ENCODE measurements at regions not wholly inside any gene's neighbourhood (a gene's known extent, or its start where the extent isn't known, plus 50 kb on each side); places are given as distances from the start of the nearest gene placed in this dataset.

DNA sequence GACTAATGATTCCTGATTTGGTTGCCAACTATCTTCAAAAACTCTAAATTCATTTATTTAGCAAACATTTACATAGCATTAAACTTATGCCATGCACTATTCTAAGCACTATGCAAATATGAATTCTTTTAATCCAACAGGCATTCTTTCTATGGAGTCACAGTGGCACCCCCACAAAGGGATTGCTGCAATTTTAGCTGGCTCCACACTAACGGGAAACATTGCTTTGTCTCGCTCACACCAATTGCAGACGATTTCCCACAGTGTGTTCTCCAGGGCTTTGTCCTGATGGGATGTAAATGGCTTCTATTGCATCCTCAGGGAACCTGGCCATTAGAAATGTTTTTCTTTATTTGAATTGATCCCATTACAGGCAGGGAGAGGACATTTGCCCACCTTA lies 259.1 kb downstream of the BARHL2 start:
- TF ChIP-seq NFYB (CRISPR knock-in tag; conservative IDR thresholded peaks at IDR 0.05; ENCODE audit: low read depth): no peak
- TF ChIP-seq, protein P1, sequence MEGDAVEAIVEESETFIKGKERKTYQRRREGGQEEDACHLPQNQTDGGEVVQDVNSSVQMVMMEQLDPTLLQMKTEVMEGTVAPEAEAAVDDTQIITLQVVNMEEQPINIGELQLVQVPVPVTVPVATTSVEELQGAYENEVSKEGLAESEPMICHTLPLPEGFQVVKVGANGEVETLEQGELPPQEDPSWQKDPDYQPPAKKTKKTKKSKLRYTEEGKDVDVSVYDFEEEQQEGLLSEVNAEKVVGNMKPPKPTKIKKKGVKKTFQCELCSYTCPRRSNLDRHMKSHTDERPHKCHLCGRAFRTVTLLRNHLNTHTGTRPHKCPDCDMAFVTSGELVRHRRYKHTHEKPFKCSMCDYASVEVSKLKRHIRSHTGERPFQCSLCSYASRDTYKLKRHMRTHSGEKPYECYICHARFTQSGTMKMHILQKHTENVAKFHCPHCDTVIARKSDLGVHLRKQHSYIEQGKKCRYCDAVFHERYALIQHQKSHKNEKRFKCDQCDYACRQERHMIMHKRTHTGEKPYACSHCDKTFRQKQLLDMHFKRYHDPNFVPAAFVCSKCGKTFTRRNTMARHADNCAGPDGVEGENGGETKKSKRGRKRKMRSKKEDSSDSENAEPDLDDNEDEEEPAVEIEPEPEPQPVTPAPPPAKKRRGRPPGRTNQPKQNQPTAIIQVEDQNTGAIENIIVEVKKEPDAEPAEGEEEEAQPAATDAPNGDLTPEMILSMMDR (IDR thresholded peaks at IDR 0.05): no peak
- TF ChIP-seq, protein P2, sequence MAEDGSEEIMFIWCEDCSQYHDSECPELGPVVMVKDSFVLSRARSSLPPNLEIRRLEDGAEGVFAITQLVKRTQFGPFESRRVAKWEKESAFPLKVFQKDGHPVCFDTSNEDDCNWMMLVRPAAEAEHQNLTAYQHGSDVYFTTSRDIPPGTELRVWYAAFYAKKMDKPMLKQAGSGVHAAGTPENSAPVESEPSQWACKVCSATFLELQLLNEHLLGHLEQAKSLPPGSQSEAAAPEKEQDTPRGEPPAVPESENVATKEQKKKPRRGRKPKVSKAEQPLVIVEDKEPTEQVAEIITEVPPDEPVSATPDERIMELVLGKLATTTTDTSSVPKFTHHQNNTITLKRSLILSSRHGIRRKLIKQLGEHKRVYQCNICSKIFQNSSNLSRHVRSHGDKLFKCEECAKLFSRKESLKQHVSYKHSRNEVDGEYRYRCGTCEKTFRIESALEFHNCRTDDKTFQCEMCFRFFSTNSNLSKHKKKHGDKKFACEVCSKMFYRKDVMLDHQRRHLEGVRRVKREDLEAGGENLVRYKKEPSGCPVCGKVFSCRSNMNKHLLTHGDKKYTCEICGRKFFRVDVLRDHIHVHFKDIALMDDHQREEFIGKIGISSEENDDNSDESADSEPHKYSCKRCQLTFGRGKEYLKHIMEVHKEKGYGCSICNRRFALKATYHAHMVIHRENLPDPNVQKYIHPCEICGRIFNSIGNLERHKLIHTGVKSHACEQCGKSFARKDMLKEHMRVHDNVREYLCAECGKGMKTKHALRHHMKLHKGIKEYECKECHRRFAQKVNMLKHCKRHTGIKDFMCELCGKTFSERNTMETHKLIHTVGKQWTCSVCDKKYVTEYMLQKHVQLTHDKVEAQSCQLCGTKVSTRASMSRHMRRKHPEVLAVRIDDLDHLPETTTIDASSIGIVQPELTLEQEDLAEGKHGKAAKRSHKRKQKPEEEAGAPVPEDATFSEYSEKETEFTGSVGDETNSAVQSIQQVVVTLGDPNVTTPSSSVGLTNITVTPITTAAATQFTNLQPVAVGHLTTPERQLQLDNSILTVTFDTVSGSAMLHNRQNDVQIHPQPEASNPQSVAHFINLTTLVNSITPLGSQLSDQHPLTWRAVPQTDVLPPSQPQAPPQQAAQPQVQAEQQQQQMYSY (CRISPR knock-in tag; IDR thresholded peaks at IDR 0.05): no peak
- TF ChIP-seq, protein P3, sequence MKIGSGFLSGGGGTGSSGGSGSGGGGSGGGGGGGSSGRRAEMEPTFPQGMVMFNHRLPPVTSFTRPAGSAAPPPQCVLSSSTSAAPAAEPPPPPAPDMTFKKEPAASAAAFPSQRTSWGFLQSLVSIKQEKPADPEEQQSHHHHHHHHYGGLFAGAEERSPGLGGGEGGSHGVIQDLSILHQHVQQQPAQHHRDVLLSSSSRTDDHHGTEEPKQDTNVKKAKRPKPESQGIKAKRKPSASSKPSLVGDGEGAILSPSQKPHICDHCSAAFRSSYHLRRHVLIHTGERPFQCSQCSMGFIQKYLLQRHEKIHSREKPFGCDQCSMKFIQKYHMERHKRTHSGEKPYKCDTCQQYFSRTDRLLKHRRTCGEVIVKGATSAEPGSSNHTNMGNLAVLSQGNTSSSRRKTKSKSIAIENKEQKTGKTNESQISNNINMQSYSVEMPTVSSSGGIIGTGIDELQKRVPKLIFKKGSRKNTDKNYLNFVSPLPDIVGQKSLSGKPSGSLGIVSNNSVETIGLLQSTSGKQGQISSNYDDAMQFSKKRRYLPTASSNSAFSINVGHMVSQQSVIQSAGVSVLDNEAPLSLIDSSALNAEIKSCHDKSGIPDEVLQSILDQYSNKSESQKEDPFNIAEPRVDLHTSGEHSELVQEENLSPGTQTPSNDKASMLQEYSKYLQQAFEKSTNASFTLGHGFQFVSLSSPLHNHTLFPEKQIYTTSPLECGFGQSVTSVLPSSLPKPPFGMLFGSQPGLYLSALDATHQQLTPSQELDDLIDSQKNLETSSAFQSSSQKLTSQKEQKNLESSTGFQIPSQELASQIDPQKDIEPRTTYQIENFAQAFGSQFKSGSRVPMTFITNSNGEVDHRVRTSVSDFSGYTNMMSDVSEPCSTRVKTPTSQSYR (CRISPR knock-in tag; IDR thresholded peaks at IDR 0.05): no peak
- TF ChIP-seq, protein P4, sequence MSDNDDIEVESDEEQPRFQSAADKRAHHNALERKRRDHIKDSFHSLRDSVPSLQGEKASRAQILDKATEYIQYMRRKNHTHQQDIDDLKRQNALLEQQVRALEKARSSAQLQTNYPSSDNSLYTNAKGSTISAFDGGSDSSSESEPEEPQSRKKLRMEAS (CRISPR knock-in tag; IDR thresholded peaks at IDR 0.05): no peak
- TF ChIP-seq, protein P5, sequence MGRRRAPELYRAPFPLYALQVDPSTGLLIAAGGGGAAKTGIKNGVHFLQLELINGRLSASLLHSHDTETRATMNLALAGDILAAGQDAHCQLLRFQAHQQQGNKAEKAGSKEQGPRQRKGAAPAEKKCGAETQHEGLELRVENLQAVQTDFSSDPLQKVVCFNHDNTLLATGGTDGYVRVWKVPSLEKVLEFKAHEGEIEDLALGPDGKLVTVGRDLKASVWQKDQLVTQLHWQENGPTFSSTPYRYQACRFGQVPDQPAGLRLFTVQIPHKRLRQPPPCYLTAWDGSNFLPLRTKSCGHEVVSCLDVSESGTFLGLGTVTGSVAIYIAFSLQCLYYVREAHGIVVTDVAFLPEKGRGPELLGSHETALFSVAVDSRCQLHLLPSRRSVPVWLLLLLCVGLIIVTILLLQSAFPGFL (CRISPR knock-in tag; IDR thresholded peaks at IDR 0.05; ENCODE audit: borderline replicate concordance): no peak
- TF ChIP-seq, protein P6, sequence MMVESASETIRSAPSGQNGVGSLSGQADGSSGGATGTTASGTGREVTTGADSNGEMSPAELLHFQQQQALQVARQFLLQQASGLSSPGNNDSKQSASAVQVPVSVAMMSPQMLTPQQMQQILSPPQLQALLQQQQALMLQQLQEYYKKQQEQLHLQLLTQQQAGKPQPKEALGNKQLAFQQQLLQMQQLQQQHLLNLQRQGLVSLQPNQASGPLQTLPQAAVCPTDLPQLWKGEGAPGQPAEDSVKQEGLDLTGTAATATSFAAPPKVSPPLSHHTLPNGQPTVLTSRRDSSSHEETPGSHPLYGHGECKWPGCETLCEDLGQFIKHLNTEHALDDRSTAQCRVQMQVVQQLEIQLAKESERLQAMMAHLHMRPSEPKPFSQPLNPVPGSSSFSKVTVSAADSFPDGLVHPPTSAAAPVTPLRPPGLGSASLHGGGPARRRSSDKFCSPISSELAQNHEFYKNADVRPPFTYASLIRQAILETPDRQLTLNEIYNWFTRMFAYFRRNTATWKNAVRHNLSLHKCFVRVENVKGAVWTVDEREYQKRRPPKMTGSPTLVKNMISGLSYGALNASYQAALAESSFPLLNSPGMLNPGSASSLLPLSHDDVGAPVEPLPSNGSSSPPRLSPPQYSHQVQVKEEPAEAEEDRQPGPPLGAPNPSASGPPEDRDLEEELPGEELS (CRISPR knock-in tag; IDR thresholded peaks at IDR 0.05): no peak
- TF ChIP-seq, protein P7, sequence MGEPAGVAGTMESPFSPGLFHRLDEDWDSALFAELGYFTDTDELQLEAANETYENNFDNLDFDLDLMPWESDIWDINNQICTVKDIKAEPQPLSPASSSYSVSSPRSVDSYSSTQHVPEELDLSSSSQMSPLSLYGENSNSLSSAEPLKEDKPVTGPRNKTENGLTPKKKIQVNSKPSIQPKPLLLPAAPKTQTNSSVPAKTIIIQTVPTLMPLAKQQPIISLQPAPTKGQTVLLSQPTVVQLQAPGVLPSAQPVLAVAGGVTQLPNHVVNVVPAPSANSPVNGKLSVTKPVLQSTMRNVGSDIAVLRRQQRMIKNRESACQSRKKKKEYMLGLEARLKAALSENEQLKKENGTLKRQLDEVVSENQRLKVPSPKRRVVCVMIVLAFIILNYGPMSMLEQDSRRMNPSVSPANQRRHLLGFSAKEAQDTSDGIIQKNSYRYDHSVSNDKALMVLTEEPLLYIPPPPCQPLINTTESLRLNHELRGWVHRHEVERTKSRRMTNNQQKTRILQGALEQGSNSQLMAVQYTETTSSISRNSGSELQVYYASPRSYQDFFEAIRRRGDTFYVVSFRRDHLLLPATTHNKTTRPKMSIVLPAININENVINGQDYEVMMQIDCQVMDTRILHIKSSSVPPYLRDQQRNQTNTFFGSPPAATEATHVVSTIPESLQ (CRISPR knock-in tag; IDR thresholded peaks at IDR 0.05): no peak
- TF ChIP-seq NR3C1 (CRISPR knock-in tag; conservative IDR thresholded peaks at IDR 0.05; ENCODE audit: low read depth): no peak
- no peak for TF ChIP-seq FOXK1 (CRISPR knock-in tag; IDR thresholded peaks at IDR 0.05)
- TF ChIP-seq KAT7 (CRISPR knock-in tag; IDR thresholded peaks at IDR 0.05; ENCODE audit: borderline replicate concordance): no peak

Data from WTC11 (cell line).